H54 (cell line): ENCODE measurements at regions not wholly inside any gene's neighbourhood (a gene's known extent, or its start where the extent isn't known, plus 50 kb on each side); places are given as distances from the start of the nearest gene placed in this dataset.
"Not testable (repeated sequence)": the region's sequence is repeated elsewhere in the genome, so short reads cannot be mapped to it uniquely, and the experiment has no call there.

Experiments
- DNase-seq: peaks from one replicate; pipeline ENCODE4 v3.0.0; 2011; ENCODE audit warnings: low spot score, mixed read lengths; ENCODE audit not compliant: insufficient read length
- FAIRE-seq: peaks from 3 replicates; lab custom pipeline; 2011; peaks lifted over from hg19 to GRCh38; lab: Jason Lieb, UNC
- POLR2A ChIP-seq: IDR thresholded peaks from 2 replicates; pipeline ENCODE4 v1.6.1; 2011; ENCODE audit warnings: low read depth, mild to moderate bottlenecking, low read length

GRCh38 chr5:121021681-121022080 is 557.6 kb downstream of the PRR16 start:
- FAIRE-seq (no peak), DNase-seq (no peak)
- TF ChIP-seq POLR2A = no peak

- FAIRE-seq (no peak), DNase-seq (no peak)
- no peak for TF ChIP-seq POLR2A
These were observed 560.6 kb downstream of the PRR16 start for GRCh38 chr5:121024416-121025311.

GRCh38 chr5:121025671-121026070 is 561.6 kb downstream of the PRR16 start:
- DNase-seq (no peak), FAIRE-seq (no peak)
- TF ChIP-seq POLR2A = no peak

GRCh38 chr5:121027636-121028035 is 563.5 kb downstream of the PRR16 start:
- no peak for FAIRE-seq

GRCh38 chr5:121029536-121030245 is 565.6 kb downstream of the PRR16 start:
- FAIRE-seq = no peak
- no peak for DNase-seq
- no peak for TF ChIP-seq POLR2A

More at GRCh38 chr5:121027636-121028035, 563.5 kb downstream of the PRR16 start:
- no peak for DNase-seq
- no peak for TF ChIP-seq POLR2A

- no peak for TF ChIP-seq POLR2A
- DNase-seq (no peak), FAIRE-seq (no peak)
These were observed 567.4 kb downstream of the PRR16 start for GRCh38 chr5:121031491-121031890.

- DNase-seq (no peak), FAIRE-seq (no peak)
- TF ChIP-seq POLR2A = no peak
These were observed 569.2 kb downstream of the PRR16 start for GRCh38 chr5:121033334-121033733.

GRCh38 chr5:121038438-121038837 is 574.3 kb downstream of the PRR16 start:
- FAIRE-seq = no peak
- DNase-seq = no peak
- TF ChIP-seq POLR2A = no peak

GRCh38 chr5:121049971-121050370 is 585.9 kb downstream of the PRR16 start:
- no peak for TF ChIP-seq POLR2A
- no peak for DNase-seq
- no peak for FAIRE-seq

GRCh38 chr5:121053055-121053985 is 589.2 kb downstream of the PRR16 start:
- no peak for TF ChIP-seq POLR2A
- FAIRE-seq = no peak
- DNase-seq = no peak

- no peak for TF ChIP-seq POLR2A
- FAIRE-seq (no peak), DNase-seq (no peak)
These were observed 591.5 kb downstream of the PRR16 start for GRCh38 chr5:121055586-121055985.

GRCh38 chr5:121064241-121064640 is 600.1 kb downstream of the PRR16 start:
- FAIRE-seq, DNase-seq: not testable (repeated sequence)

- FAIRE-seq (no peak), DNase-seq (no peak)
- TF ChIP-seq POLR2A = no peak
These were observed 622.6 kb downstream of the PRR16 start for GRCh38 chr5:121086671-121087070.
